Gastrocnemius medialis (tissue), 4 donors: ENCODE measurements at regions not wholly inside any gene's neighbourhood (a gene's known extent, or its start where the extent isn't known, plus 50 kb on each side); places are given as distances from the start of the nearest gene placed in this dataset.

Experiments used
- POLR2A ChIP-seq, 2 donors: fragments of 450-650 bp; IDR thresholded peaks; one replicate each; pipeline ENCODE4 v1.6.1; 2017; ENCODE audit warnings: antibody characterized with exemption in 2 of 2, mild to moderate bottlenecking in 2 of 2, moderate library complexity in 2 of 2
- TF ChIP-seq, protein P1 (sequence below), 5 experiments: fragments of 450-650 bp in 3 of 5; fragments of 200-600 bp in 2 of 5; sonication (generic) in 2 of 5; IDR thresholded peaks in 4 of 5; conservative IDR thresholded peaks in 1 of 5; 1 replicate in 4 of 5; 2 replicates in 1 of 5; pipeline ENCODE4 v1.5.1; 2016 to 2019; ENCODE audit warnings: antibody characterized with exemption in 5 of 5, mild to moderate bottlenecking in 3 of 5, moderate library complexity in 3 of 5

DNA sequence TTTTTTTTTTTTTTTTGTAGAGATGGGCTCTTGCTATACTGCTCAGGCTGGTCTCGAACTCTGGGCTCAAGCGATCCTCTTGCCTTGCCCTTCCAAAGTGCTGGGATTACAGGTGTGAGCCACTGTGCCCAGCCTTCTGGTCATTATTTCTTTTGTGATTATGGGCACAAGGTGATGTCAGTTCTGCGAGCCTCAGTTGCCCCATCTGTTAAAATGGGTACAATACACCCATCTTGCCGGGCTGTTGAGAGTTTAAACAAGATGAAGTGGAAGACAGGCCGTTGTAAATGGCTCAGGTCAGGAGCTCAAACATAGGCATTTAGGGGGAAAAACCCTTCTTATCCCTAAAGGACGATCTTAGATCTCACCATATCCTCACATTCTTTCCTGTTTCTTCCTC lies 53.7 kb upstream of the WNT4 start:
- no peak for TF ChIP-seq POLR2A (IDR thresholded peaks at IDR 0.05)
- TF ChIP-seq, protein P1, sequence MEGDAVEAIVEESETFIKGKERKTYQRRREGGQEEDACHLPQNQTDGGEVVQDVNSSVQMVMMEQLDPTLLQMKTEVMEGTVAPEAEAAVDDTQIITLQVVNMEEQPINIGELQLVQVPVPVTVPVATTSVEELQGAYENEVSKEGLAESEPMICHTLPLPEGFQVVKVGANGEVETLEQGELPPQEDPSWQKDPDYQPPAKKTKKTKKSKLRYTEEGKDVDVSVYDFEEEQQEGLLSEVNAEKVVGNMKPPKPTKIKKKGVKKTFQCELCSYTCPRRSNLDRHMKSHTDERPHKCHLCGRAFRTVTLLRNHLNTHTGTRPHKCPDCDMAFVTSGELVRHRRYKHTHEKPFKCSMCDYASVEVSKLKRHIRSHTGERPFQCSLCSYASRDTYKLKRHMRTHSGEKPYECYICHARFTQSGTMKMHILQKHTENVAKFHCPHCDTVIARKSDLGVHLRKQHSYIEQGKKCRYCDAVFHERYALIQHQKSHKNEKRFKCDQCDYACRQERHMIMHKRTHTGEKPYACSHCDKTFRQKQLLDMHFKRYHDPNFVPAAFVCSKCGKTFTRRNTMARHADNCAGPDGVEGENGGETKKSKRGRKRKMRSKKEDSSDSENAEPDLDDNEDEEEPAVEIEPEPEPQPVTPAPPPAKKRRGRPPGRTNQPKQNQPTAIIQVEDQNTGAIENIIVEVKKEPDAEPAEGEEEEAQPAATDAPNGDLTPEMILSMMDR (IDR thresholded peaks at IDR 0.05 in 4 of 5, conservative IDR thresholded peaks at IDR 0.05 in 1 of 5): no peak
